GM11168 (cell line): ENCODE measurements at regions not wholly inside any gene's neighbourhood (a gene's known extent, or its start where the extent isn't known, plus 50 kb on each side); places are given as distances from the start of the nearest gene placed in this dataset.

Experiments used
- in situ Hi-C: fragments of 300-500 bp; cut with MboI; formaldehyde crosslinking; loops from one replicate; pipeline ENCODE4 v1.12.0; 2022; ENCODE audit warnings: low sequenced_read_pairs; ENCODE audit not compliant: unreplicated experiment

DNA sequence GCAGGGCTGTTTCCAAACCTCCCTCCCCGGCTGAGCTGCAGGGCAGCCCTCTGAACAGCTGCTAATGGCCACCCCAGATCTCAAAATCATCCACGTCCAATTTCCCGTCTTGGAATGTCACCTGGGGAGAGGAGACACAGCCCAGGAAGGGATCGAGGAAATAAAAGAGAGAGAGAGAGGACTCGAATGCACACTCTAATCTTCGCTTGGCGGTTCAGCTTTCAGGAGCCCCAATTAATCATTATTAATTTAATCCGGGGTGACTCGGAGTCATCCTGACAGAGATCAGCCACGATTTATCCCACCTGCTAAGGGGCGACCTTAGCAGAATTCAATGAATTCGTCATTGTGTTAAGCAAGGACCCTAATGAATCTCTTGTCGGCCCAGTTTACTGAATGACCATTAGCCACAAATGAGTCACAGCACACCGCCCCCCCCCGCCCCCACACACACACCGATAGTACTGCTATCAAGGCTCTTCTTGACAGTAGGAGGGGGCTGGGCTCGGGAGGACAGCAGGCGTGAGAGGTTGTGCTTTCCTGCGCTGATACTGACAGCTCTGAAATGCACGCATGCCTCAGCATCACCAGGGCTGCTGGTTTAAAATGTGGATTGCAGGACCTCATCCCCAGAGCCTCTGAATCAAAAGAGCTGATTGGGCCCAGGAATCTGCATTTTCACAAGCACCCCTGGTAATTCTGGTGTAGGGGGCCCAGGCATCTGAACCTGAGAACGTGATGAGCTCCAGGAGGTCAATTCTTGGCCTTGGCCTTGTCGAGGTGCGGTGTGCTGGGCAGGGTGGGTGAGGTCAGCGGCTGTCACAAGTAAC, 190.0 kb upstream of the CIBAR2 start:
- in situ Hi-C loops = no loop called here

DNA sequence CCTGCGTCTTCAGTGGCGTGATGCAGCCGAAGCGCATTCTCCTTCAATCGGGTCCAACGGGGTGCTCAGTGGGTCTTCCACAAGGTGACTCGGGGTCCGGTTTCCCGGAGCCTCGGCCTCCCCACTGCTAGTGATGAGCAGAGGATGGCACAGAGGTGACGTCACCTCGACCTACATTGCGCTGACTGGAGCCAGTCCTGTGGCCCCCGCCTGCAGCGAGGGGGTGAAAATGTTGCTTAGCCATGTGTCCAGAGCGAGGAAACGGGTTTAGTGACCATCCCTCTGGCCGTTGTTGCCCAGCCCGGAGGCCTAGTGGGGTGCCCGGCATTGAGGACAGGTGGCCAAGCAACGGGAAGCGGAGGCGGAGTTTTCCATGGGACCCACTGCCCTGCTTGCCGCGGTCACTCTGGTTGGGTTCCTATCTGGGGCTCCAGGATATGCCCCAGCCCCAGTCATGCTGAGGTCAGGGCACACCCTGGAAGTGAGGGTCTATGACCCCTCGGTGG, 190.6 kb upstream of the CIBAR2 start:
- in situ Hi-C loops = no loop called here

DNA sequence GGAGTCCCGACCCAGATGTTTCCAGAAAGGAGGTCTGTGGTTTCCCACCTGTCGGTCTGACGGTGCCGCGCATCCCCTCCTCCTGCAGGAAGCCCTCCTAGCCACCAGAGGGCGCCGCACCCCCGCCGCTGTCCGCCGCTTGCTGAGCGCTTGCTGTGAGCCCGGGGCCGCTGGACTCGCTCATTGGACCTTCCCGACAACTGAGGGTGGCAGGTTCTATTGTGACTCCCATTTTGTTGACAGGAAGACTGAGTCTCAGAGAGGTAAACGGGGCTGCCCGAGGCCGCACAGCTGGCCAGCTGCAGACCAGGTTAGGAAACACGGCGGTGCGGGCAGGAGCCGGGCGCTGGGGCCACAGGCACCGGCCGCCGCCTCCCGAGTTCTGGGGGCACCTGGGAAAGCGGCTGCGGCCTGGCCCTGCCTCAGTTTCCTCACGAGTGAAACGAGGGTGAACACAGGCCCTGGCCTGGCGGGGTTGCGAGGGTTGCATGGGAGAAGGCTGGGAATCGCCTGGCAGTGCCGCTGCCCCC, 191.1 kb upstream of the CIBAR2 start:
- in situ Hi-C loops = no loop called here

DNA sequence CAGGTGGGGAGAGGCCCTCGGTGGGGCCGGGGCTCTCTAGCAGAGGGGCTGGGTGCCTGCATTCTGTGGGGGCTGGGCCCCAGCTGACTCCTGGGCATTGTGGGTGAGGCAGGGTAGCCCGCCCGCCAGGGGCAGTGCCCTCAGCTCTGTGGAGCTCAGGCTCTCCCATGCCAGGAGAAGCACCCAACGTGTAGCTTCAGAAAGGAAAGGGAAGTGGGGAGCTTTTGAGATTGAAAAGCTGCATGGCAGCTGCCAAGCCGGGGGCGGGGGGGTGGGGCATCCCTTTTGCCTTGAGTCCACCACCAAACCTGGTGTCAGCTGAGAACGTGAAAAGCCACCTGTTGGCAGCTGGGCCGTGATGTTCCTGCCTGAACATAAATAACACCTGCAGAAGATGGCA, 192.1 kb upstream of the CIBAR2 start:
- in situ Hi-C loops = no loop called here

DNA sequence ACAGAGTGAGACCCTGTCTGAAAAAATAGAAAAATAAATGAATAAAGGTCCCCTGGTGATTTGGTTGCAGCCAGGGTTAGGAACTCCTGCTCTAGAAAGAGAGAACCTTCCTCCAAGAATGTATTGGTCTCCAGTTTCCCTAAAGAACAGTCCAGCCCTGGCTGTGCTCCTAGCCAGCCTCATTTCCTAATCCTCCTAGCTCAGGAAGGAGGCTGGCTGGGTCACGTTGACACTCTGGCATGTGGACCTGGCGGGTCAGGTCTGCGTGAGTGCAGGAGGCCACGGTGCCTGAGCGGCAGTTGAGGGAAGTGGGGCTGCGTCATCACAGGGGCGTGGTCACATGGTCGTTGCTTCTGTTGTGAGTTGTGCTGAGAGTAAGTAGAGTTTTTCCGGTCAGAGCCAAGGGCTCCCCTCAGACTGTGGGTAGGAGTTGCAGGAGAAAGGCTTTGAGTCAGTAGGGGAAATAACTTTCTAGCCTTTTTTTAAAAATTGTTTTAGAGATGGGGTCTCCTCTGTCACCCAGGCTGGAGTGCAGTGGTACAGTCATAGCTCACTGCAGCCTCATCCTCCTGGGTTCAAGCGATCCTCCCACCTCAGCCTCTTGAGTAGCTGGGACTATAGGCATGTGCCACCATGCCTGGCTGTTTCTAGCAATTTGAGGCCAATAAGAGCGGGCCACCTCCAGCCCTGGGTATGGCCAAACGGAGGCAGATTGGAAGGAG, 194.0 kb upstream of the CIBAR2 start:
- in situ Hi-C loops = no loop called here

DNA sequence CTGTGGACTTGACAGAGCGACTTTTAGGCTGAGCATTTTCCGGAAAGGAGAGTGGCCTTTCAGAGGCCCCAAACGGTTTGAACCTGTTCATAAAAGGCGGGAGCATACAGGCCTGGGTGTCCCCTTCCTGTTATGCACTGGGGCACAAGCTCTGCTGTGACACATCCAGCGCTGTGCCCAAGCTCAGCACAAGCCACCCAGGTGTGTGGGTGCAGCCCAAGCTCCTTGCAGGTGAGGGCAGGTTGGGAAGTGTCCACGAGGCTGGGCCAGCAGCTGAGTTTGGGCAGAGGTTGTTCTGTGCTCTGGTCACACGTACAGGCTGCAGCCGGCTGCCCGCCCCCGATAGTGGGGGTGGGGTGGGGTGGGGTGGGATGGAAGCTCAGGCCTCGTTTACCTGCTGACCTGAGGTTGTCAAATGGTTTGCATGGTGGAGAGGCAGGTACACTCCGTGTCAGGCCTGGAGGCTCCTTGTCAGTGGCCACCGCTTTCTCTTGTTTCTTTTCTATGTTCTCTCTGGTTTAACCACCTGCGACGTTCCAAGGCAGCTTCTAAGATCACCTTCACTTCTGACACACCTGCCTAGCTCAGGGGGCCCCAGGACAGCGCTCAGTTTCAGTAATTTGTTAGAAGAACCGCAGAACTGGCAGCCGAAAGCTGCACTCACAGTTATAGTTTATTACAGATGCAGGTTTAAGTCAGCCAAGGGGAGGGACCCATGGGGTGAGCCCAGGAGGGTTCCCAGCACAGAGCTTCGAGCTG, 194.7 kb upstream of the CIBAR2 start:
- in situ Hi-C loops = no loop called here

DNA sequence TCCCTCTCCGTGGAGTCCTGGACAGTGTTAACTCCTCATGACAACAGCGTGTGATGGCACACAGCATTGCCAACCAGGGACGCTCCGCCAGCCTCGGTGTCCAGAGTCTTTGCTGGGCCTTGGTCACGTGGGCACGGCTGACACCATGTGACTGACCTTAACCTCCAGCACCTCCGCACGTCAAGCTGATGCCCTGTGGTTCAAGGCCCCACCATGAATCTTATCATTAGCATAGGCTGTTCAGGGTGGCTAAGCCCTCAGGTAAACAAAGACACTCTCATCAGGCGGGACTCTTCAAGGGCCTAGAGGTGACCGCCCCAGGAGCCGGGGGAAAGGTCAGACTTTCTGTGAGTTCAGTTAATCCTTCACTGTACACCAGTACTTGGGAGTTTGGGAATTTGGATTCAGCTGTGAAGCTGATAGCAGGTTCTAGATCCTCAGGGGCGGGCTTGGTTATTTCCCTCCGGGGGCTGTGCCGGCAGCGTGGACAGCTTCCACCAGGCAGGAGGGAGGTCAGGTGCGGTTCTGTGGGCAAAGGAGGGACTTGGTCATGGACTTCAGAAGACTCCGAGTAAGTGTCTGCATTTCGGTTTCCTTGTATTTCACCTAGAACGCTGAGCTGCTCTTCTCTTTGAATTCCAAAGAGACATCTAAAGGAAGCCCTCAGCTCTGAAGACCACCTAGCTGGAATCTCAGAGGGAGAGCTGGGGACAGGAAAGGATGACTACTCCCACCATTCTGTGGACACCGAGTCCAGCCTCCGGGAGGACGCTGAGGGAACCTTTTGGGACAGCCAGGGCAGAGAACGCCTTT, 195.5 kb upstream of the CIBAR2 start:
- in situ Hi-C loops = no loop called here

DNA sequence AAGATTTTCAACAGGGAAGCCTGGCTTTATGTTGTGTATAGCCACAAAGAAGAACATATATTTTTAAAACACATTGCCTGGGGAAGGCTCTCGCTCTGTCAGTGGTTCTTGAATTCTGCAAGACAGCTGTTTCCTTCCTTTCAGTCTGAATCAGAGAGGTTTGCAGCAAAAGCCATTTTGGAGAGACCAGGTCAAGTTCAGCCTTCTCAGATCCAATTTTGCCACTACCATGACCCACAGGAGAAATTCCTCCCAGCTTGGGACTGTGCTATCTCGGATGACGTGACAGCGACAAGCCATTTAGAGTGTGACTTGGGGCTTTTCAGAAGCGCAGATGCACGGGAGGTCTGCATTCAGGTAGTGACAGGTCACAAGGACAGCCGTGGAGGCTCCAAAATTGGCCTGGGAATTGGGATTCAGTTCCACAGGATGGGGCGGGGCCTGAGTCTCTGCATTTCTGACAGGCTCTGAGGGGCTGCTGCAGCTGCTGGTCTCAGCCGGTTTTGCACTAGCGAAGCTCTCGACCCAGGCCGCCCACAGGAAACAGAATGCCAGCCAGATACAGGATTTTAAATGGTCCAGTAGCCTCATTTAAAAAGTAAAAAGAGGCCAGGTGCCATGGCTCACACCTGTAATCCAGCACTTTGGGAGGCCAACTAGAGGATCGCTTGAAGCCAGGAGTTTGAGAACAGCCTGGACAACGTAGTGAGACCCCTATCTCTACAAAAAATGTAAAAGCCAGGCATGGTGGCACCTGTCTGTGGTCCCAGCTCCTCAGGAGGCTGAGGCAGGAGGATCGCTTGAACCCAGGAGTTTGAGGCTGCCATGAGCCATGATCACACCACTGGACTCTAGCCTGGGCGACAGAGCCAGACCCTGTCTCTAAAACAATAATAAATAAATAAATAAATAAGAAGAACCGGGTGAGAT, 196.6 kb upstream of the CIBAR2 start:
- in situ Hi-C loops = no loop called here

DNA sequence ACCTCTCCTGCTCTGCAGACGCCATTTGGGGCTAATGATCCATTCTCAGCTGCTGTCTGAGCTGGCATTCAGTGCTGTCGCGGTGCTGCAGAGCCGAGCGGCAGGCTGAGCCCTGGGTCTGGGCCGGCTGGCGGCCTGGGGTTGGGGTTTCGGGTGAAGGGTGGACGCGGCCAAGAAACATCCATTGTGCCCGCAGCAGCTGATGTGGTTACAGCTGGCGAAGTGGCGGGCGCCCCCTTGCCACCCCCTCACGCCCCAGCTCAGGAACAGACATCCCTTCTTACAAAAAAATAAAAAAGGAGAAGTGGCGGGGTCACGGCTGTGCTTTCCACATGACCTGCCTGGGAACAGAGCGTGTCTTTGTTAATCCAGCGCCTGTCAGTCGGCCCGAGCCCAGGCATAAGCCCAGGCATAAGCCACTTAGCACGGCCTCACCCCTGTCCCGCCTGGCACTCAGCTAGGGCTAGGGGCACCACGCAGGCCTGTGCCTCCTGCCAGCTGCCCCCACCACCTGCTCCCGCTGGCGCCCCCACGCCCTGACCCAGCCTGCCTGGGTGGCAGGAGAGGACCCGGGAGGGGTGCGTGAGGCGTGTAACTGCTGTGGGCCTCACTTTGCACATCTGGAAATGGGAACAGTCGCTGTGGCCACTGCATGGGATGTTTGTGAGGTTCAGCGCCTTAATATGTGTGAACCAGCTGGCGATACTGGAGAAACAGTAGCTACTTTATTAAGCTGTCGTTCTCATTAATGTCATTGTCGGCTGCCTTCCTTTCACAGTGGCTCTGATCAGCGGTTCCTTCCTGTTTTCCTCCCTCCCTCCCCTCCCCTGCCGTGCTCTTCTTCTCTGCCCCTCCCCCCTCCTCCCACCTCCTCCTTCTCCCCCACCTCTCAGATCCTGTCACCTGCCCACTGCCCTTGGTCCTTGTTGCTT, 197.7 kb upstream of the CIBAR2 start:
- in situ Hi-C loops = no loop called here

DNA sequence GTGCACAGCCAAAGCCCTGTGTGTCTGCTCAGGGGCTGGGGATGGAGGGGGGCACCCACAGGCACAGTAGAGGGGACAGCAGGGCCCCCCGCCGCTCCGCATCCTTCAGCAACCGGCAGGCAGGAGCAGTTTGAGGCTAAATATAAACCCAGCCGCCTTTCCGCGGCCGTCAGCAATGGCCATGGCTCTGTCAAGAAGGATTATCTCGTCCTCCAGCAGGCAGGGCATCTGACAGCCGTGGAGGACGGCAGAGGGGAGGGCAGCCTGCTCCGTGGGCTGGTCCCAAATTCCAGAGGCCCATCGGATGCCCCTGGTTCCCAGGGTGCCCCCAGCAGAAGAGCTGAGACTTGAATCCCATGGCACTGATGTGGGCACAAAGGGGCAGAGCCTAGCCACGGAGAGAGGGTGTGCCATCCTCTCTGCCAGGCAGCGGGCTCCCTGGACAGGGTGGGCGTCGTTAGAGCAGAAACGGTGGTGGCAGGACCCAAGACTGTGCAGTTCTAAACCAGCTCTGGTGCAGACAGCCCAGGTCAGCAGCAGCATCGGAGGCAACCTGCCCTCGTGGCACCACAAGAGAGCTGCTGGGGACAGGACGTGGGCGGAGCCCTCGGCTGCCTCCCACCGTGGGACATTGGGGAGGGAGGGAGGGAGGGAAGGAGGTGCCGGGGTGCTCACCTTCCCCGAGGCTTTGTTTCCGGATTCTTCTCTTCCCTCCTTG, 198.8 kb upstream of the CIBAR2 start:
- in situ Hi-C loops = no loop called here

DNA sequence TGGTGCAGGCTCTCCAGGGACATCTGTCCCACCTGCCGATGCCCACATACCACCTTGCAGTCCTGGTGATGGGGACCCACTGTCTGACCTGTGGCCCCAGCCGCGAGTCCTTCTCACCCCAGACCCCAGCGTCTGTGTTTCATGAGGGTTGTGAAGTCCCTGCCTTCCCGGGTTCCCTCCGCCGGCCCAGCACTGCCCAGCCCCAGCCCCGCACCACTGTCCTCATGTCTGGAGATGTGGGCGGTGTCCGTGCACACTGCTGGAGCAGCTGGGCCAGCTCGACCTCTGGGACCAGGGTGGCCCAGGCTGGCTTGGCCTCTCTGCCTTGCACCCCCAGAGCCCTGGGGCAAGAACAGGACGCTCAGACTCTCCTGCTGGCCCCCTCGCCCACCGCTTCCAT, 199.5 kb upstream of the CIBAR2 start:
- in situ Hi-C loops = no loop called here

DNA sequence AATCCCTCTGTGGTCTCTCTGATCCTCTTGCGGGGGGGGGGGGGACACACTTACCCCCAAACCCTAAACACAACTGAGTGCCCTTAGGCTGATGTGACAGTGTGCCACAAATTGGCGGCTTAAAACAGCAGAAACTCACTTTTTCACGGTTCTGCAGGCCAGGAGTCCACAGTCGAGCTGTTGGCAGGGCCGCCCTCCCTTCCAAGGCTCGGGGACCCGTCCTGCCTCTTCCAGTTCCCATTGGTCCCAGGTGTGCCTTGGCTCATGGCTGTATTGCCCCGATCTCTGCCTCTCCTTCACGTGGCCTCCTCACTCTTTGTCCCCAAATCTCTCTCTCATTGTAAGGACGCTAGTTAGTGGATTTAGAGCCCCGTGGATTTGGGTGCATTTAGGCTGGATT, 199.9 kb upstream of the CIBAR2 start:
- in situ Hi-C loops = no loop called here

DNA sequence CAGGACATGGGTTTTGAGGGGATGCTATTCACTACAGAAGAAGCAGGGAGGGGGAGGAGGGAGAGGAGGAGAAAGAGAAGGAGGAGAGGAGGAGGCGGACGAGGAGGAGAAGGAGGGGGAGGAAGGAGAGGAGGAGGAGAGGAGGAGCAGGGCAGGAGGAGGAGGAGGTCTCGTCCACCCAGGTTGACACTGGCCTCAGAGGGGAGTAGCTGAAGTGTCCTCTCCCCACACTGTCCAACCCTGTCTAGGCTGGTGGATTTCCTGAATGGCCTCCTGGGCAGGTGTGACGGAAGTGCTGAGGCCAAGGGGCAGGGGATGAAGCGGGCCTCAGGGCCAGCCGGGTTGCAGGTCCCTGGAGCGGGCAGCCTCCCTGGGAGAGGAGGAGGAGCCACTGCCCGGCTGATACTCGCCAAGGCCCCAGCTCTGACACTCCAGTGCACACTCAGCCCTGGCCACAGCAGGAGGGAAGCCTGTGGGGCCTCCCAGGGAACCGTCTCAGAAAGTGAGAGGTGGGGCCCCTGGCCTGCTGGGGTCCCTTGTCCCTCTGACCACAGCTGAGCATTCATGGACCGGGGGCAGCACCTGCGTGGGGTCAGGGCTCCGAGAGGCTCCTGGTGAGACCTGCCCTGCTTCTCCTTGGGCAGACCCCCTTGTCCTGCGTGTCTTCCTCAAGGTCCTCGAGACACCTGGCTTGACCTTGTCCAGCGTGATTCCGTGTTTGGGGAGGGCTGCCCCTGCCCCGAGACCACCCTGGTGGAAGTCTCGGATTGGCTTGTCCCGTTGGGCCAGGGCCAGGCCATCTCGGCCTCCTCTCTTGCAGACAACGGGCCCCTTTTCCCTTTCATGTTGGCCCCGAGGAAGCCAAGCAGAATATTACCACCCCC, 200.6 kb upstream of the CIBAR2 start:
- in situ Hi-C loops = no loop called here

DNA sequence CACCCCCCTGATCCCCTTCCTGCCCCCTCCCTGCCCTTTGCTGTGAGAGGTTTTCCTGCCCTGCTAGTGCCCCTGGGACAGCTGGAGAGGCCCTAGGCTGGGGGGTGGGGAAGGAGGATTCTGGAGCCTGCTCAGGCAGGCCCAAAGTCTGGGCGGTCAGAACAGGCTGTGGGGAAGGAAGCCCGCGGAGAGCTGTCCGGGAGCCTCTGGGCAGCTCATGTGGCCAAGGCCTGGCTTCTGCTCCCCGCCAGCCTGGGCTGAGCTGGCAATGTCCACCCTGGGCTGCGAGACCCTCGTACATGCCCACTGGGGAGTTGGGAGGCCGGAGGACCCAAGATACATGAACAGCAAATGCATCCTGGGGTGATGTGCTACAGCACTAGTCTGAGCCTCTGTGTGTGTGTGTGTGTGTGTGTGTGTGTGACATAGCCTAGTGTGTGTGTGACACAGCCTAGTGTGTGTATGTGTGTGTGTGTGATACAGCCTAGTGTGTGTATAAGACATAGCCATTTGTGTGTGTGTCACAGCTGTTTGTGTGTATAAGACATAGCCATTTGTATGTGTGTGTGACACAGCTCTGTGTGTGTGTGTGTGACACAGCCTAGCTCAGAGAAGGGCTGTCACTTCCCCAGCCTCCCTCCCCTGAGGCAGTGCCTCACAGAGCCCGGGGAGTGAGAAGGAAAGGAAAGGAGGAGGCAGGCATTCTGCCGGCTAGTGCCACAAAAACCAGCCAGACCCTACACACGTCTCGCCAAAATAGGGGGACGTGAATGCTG, 201.4 kb upstream of the CIBAR2 start:
- in situ Hi-C loops = no loop called here

DNA sequence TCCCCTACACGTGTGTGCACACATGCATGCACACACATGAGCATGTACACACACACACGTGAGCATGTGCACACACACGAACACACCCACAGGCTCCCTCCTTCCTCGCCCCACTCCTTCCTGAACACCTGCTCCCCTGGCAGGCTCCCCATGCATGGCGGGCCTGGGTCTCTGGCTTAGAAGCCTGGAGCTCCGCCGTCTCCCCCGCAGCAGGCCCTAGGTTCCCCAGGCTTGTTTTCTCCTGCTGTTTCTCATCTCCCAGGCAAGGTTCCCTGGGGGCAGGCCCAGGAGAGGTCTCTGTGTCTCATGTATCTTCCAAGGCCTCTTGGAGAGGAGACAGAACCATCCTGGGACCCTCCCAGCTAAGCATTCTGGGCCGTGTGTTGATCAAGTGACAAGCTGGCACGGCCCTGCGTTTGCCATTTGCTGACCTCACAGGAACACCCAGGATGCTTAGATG, 202.3 kb upstream of the CIBAR2 start:
- in situ Hi-C loops = no loop called here
